Activated CD4-positive, alpha-beta memory T cell treated with anti-CD3 and anti-CD28 coated beads for 36 hours (primary cell): ENCODE measurements at regions not wholly inside any gene's neighbourhood (a gene's known extent, or its start where the extent isn't known, plus 50 kb on each side); places are given as distances from the start of the nearest gene placed in this dataset.

Source experiments
- CTCF ChIA-PET: fragments of 350-600 bp; sonication (Branson Sonifier 250); formaldehyde crosslinking; loops from one replicate; lab custom pipeline; 2021; ENCODE audit warnings: antibody characterized with exemption, inconsistent platforms; lab: Charles Lee
- POLR2A ChIA-PET: fragments of 350-600 bp; sonication (Branson Sonifier 250); formaldehyde crosslinking; loops from one replicate; lab custom pipeline; 2021; ENCODE audit warnings: antibody characterized with exemption; lab: Charles Lee
- DNase-seq: peaks from one replicate; pipeline ENCODE4 v3.0.0-alpha.2; 2020
- H3K27ac Mint-ChIP-seq: one replicate; pipeline ENCODE4 v1.8.0; 2021; ENCODE audit warnings: mixed read lengths
- H3K27me3 Mint-ChIP-seq: one replicate; pipeline ENCODE4 v1.8.0; 2021; ENCODE audit warnings: mixed read lengths
- H3K36me3 Mint-ChIP-seq: one replicate; pipeline ENCODE4 v1.8.0; 2021; ENCODE audit warnings: mixed read lengths
- H3K4me1 Mint-ChIP-seq: one replicate; pipeline ENCODE4 v1.8.0; 2021; ENCODE audit warnings: low read depth, mixed read lengths
- H3K4me3 Mint-ChIP-seq: one replicate; pipeline ENCODE4 v1.8.0; 2021; ENCODE audit warnings: mild to moderate bottlenecking, mixed read lengths
- H3K9me3 Mint-ChIP-seq: one replicate; pipeline ENCODE4 v1.8.0; 2021; ENCODE audit warnings: mixed read lengths
- intact Hi-C: fragments of 100-400 bp; cut with micrococcal nuclease; formaldehyde crosslinking; loops from one replicate; pipeline ENCODE4 v1.15.1; 2023

- CTCF ChIA-PET = interaction anchor here (0.8 kb wide), 1 partner anchor 34 kb away, joined by 3 read pairs; no protein-coding TSS in a partner anchor
Observed at GRCh38 chr14:56390859-56391258, 188.7 kb upstream of the TMEM260 start.

DNA sequence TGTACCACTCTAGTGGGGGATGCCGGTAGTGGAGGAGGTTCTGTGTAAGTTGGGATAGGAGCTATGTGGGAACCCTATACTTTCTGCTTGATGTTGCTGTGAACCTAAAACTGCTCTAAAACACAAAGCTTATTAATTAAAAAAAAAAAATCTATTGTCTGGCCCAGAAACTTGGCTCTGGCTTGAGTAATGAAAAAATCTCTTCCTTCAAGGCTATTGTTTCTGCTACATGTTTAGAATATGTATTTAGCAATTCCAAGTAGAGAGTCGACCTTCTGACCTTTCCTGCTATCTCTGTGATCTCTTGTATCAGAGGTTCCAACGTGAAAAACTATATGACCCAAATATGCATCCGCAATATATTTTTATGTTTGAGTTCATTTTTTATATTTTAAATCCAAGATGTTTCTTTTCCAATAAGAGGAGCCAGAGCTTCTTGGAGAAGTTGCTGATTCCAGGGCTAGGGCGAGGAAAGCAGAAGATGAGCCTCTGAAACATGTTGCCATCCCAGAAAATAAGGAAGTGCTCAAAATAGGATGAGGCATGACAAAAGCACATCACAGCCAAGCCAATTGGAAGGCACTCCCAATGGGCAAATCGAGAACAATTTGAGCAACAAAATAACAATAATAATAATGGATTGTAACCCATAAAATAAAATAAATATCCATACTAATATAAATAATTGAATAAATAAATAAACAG is 184.6 kb upstream of the TMEM260 start:
- intact Hi-C loops = no loop called here
- Mint-ChIP-seq H3K9me3 (peaks cover 2% of the 10 kb centered on the region), H3K36me3 (no peaks in the 10 kb centered on the region), H3K4me3 (no peak overlapping the region), H3K27ac (no peak overlapping the region), H3K27me3 (no peaks in the 10 kb centered on the region), H3K4me1 (no peaks in the 10 kb centered on the region)
- CTCF ChIA-PET = no interaction called here
- no peak for DNase-seq
- POLR2A ChIA-PET = no interaction called here

More at GRCh38 chr14:56390859-56391258, 188.7 kb upstream of the TMEM260 start:
- intact Hi-C loops = no loop called here
- DNase-seq = no peak
- Mint-ChIP-seq H3K36me3 (peaks cover 6% of the 10 kb centered on the region), H3K9me3 (peaks cover 13% of the 10 kb centered on the region), H3K4me3 (no peak overlapping the region), H3K27ac (no peak overlapping the region), H3K4me1 (no peaks in the 10 kb centered on the region), H3K27me3 (no peaks in the 10 kb centered on the region)
- POLR2A ChIA-PET = no interaction called here

- DNase-seq = no peak
- ChIA-PET POLR2A (no interaction called here), CTCF (interaction anchor here (1.4 kb wide), 1 partner anchor 74 kb away, joined by 3 read pairs; no protein-coding TSS in a partner anchor)
- H3K36me3 Mint-ChIP-seq = no peaks in the 10 kb centered on the region
- intact Hi-C loops = no loop called here
- no peak overlapping the region for H3K27ac Mint-ChIP-seq
- no peaks in the 10 kb centered on the region for H3K4me1 Mint-ChIP-seq
- no peak overlapping the region for H3K4me3 Mint-ChIP-seq
- H3K9me3 Mint-ChIP-seq = peaks cover 2% of the 10 kb centered on the region
- peaks cover 3% of the 10 kb centered on the region for H3K27me3 Mint-ChIP-seq
Observed at GRCh38 chr14:56400109-56400825, 179.3 kb upstream of the TMEM260 start.

GRCh38 chr14:56412468-56413434 is 166.8 kb upstream of the TMEM260 start:
- POLR2A ChIA-PET = no interaction called here
- Mint-ChIP-seq H3K9me3 (peaks cover 7% of the 10 kb centered on the region), H3K27me3 (no peaks in the 10 kb centered on the region), H3K4me3 (no peak overlapping the region), H3K36me3 (no peaks in the 10 kb centered on the region), H3K4me1 (peaks cover 10% of the 10 kb centered on the region), H3K27ac (no peak overlapping the region)
- CTCF ChIA-PET = interaction anchor here (1.0 kb wide), 1 partner anchor 72 kb away, joined by 3 read pairs; no protein-coding TSS in a partner anchor
- intact Hi-C loops = no loop called here
- no peak for DNase-seq

GRCh38 chr14:56413721-56414120 is 165.9 kb upstream of the TMEM260 start:
- Mint-ChIP-seq H3K9me3 (peaks cover 7% of the 10 kb centered on the region), H3K4me3 (no peak overlapping the region), H3K27me3 (no peaks in the 10 kb centered on the region), H3K36me3 (no peaks in the 10 kb centered on the region), H3K27ac (no peak overlapping the region), H3K4me1 (peaks cover 10% of the 10 kb centered on the region)
- no peak for DNase-seq
- ChIA-PET CTCF (interaction anchor here (1.0 kb wide), 1 partner anchor 73 kb away, joined by 3 read pairs; no protein-coding TSS in a partner anchor), POLR2A (no interaction called here)
- intact Hi-C loops = no loop called here

- Mint-ChIP-seq H3K4me1 (peaks cover 10% of the 10 kb centered on the region), H3K36me3 (no peaks in the 10 kb centered on the region), H3K9me3 (peaks cover 7% of the 10 kb centered on the region), H3K27ac (no peak overlapping the region), H3K4me3 (no peak overlapping the region), H3K27me3 (no peaks in the 10 kb centered on the region)
- ChIA-PET POLR2A (no interaction called here), CTCF (no interaction called here)
- intact Hi-C loops = no loop called here
- DNase-seq = no peak
Observed at GRCh38 chr14:56414236-56414635, 165.4 kb upstream of the TMEM260 start.

- no peaks in the 10 kb centered on the region for H3K9me3 Mint-ChIP-seq
- H3K4me3 Mint-ChIP-seq = no peak overlapping the region
- H3K36me3 Mint-ChIP-seq = no peaks in the 10 kb centered on the region
- DNase-seq = no peak
- H3K27ac Mint-ChIP-seq = no peak overlapping the region
- peaks cover 10% of the 10 kb centered on the region for H3K4me1 Mint-ChIP-seq
- H3K27me3 Mint-ChIP-seq = no peaks in the 10 kb centered on the region
- intact Hi-C loops = no loop called here
- ChIA-PET POLR2A (no interaction called here), CTCF (no interaction called here)
Observed at GRCh38 chr14:56416213-56416612, 163.4 kb upstream of the TMEM260 start.

DNA sequence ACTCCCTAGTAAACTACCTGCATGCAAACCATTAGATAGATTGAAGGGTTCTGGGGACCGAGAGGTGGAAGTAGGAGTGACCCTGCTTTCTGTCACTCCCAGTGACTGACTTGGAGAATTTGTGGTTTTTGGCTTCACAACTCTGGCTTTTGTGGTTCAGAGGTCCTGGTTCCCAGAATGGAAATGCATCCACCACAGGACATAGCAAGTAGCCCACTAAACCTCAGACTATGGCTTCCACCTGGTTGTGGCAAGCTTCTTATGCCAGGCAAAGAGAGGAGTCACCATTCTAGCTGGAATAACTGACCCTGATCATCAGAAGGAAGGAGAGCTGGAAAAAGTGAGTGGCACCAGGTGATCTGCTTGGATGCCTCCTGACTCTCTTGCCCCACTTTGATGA is 162.4 kb upstream of the TMEM260 start:
- DNase-seq = no peak
- intact Hi-C loops = no loop called here
- no peak overlapping the region for H3K4me3 Mint-ChIP-seq
- ChIA-PET CTCF (no interaction called here), POLR2A (no interaction called here)
- no peaks in the 10 kb centered on the region for H3K9me3 Mint-ChIP-seq
- peaks cover 2% of the 10 kb centered on the region for H3K27me3 Mint-ChIP-seq
- no peak overlapping the region for H3K27ac Mint-ChIP-seq
- H3K36me3 Mint-ChIP-seq = no peaks in the 10 kb centered on the region
- H3K4me1 Mint-ChIP-seq = peaks cover 10% of the 10 kb centered on the region

- H3K27me3 Mint-ChIP-seq = peaks cover 2% of the 10 kb centered on the region
- POLR2A ChIA-PET = no interaction called here
Observed at GRCh38 chr14:56419750-56420149, 159.8 kb upstream of the TMEM260 start.

GRCh38 chr14:56422221-56422620 is 157.4 kb upstream of the TMEM260 start:
- no peak overlapping the region for H3K27ac Mint-ChIP-seq
- peaks cover 3% of the 10 kb centered on the region for H3K27me3 Mint-ChIP-seq
- no peak overlapping the region for H3K4me3 Mint-ChIP-seq
- H3K4me1 Mint-ChIP-seq = no peaks in the 10 kb centered on the region
- intact Hi-C loops = loop anchor here (2.0 to 10.0 kb wide), 2 partner anchors 687 to 715 kb away; no protein-coding TSS in a partner anchor
- CTCF ChIA-PET = interaction anchor here (0.6 to 1.2 kb wide), 7 partner anchors 11 to 976 kb away, joined by 3 to 21 read pairs (median 4); no protein-coding TSS in a partner anchor
- no peaks in the 10 kb centered on the region for H3K9me3 Mint-ChIP-seq
- no peaks in the 10 kb centered on the region for H3K36me3 Mint-ChIP-seq
- POLR2A ChIA-PET = no interaction called here
- no peak for DNase-seq

More at GRCh38 chr14:56419750-56420149, 159.8 kb upstream of the TMEM260 start:
- H3K27ac Mint-ChIP-seq = no peak overlapping the region
- CTCF ChIA-PET = interaction anchor here (0.7 to 1.9 kb wide), 2 partner anchors 688 kb away, joined by 3 to 6 read pairs; no protein-coding TSS in a partner anchor
- intact Hi-C loops = loop anchor here (10.0 kb wide), 1 partner anchor 685 kb away; no protein-coding TSS in a partner anchor
- no peaks in the 10 kb centered on the region for H3K9me3 Mint-ChIP-seq
- no peak for DNase-seq
- no peaks in the 10 kb centered on the region for H3K36me3 Mint-ChIP-seq
- no peaks in the 10 kb centered on the region for H3K4me1 Mint-ChIP-seq
- H3K4me3 Mint-ChIP-seq = no peak overlapping the region

DNA sequence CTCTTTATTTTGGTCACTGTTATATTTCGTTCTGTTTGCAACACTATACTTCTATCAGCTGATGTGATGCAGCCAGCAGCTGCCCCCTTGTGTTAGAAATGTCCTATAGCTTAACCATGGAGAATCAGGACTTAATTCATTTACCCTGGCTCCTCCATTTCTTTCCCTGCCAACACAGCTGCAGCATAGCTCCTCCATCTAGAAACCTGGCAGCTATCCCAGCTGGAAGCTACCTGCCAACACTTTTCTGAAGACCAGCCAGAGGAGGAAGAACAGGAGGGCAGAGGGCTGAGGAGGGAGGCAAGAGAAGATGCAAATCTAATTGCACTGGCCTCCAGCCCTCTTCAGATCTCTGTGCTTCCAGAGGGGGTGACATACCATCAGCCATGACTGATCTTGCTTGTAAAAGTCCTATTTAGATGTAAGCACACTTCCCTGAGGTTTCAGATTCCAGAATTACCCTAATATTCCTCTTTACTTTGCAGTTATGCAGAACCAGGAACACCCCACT is 156.8 kb upstream of the TMEM260 start:
- ChIA-PET POLR2A (no interaction called here), CTCF (interaction anchor here (0.6 to 1.2 kb wide), 7 partner anchors 10 to 976 kb away, joined by 3 to 21 read pairs (median 4); no protein-coding TSS in a partner anchor)
- DNase-seq = no peak
- Mint-ChIP-seq H3K9me3 (no peaks in the 10 kb centered on the region), H3K27ac (no peak overlapping the region), H3K4me3 (no peak overlapping the region), H3K27me3 (peaks cover 3% of the 10 kb centered on the region), H3K36me3 (no peaks in the 10 kb centered on the region), H3K4me1 (no peaks in the 10 kb centered on the region)
- intact Hi-C loops = loop anchor here (2.0 to 10.0 kb wide), 2 partner anchors 688 to 716 kb away; no protein-coding TSS in a partner anchor
